Thyroid gland (tissue), 4 donors: ENCODE measurements at regions not wholly inside any gene's neighbourhood (a gene's known extent, or its start where the extent isn't known, plus 50 kb on each side); places are given as distances from the start of the nearest gene placed in this dataset.

Experiments
- CTCF ChIP-seq, 6 experiments: fragments of 200-600 bp in 3 of 6; fragments of 450-650 bp in 3 of 6; sonication (generic) in 3 of 6; IDR thresholded peaks; one replicate each; pipeline ENCODE4 v1.5.1; 2016 to 2019; ENCODE audit warnings: antibody characterized with exemption in 6 of 6, mild to moderate bottlenecking in 2 of 6, inconsistent platforms in 1 of 6, moderate library complexity in 1 of 6
- POLR2A ChIP-seq, 2 donors: fragments of 450-650 bp; IDR thresholded peaks; one replicate each; pipeline ENCODE4 v1.6.1; 2017; ENCODE audit warnings: antibody characterized with exemption in 2 of 2, mild to moderate bottlenecking in 2 of 2, moderate library complexity in 1 of 2

GRCh38 chr12:59121451-59121850, 201.1 kb upstream of the LRIG3 start:
- TF ChIP-seq CTCF (IDR thresholded peaks at IDR 0.05) (no peak), POLR2A (IDR thresholded peaks at IDR 0.05) (no peak)
